Smooth muscle cell (in vitro differentiated cells): ENCODE measurements at regions not wholly inside any gene's neighbourhood (a gene's known extent, or its start where the extent isn't known, plus 50 kb on each side); places are given as distances from the start of the nearest gene placed in this dataset.

ENCODE experiments used
- DNase-seq: peaks from one replicate; lab custom pipeline; 2025; ENCODE audit not compliant: unreplicated experiment; lab: John Stamatoyannopoulos, UW
- H2AFZ ChIP-seq: fragments of 200-600 bp; sonication (generic); 2 replicates; pipeline ENCODE4 v1.6.0; 2016; ENCODE audit warnings: antibody characterized with exemption, low read depth, mild to moderate bottlenecking
- H3F3A ChIP-seq: fragments of 200-600 bp; sonication (generic); 2 replicates; pipeline ENCODE4 v1.6.0; 2017; ENCODE audit warnings: antibody characterized with exemption, low read depth
- H3K27ac ChIP-seq: fragments of 200-600 bp; sonication (generic); 2 replicates; pipeline ENCODE4 v1.5.1; 2016; ENCODE audit warnings: low read depth, mild to moderate bottlenecking
- H3K27me3 ChIP-seq: fragments of 200-600 bp; sonication (generic); 2 replicates; pipeline ENCODE4 v1.6.1; 2016; ENCODE audit warnings: low read depth, mild to moderate bottlenecking
- H3K36me3 ChIP-seq: fragments of 200-600 bp; sonication (generic); 2 replicates; pipeline ENCODE4 v1.5.1; 2016; ENCODE audit warnings: low read depth
- H3K4me1 ChIP-seq: fragments of 200-600 bp; sonication (generic); 2 replicates; pipeline ENCODE4 v1.5.1; 2016; ENCODE audit warnings: low read depth
- H3K4me2 ChIP-seq: fragments of 200-600 bp; sonication (generic); 2 replicates; pipeline ENCODE4 v1.6.0; 2016; ENCODE audit warnings: mild to moderate bottlenecking
- H3K4me3 ChIP-seq: fragments of 200-600 bp; sonication (generic); 2 replicates; pipeline ENCODE4 v1.5.1; 2016; ENCODE audit warnings: mild to moderate bottlenecking
- H3K79me2 ChIP-seq: fragments of 200-600 bp; sonication (generic); 2 replicates; pipeline ENCODE4 v1.6.0; 2016; ENCODE audit warnings: low read depth, mild to moderate bottlenecking
- H3K9ac ChIP-seq: fragments of 200-600 bp; sonication (generic); 2 replicates; pipeline ENCODE4 v1.6.0; 2016; ENCODE audit warnings: low read depth
- H3K9me3 ChIP-seq: fragments of 200-600 bp; sonication (generic); replicated peaks from 2 replicates; pipeline ENCODE4 v1.5.1; 2016; ENCODE audit warnings: low read depth
- H4K20me1 ChIP-seq: fragments of 200-600 bp; sonication (generic); 2 replicates; pipeline ENCODE4 v1.6.0; 2016; ENCODE audit warnings: low read depth
- CTCF ChIP-seq: fragments of 200-600 bp; sonication (generic); IDR thresholded peaks from 2 replicates; pipeline ENCODE4 v1.5.1; 2017; ENCODE audit warnings: borderline replicate concordance, mild to moderate bottlenecking, antibody characterized with exemption; ENCODE audit not compliant: insufficient read depth, poor library complexity, severe bottlenecking
- WGBS: methylation state at CpG from one replicate; pipeline ENCODE4 v1.1.7; 2016; ENCODE audit warnings: low lambda C conversion rate; 5-methylcytosine and 5-hydroxymethylcytosine counted together

GRCh38 chr13:85170372-85170771 lies 628.8 kb downstream of the SLITRK6 start:
- Histone ChIP-seq H3K79me2 (no peaks in the 10 kb centered on the region), H3K36me3 (no peaks in the 10 kb centered on the region), H3K4me1 (no peaks in the 10 kb centered on the region), H3K9ac (no peak overlapping the region), H3K4me3 (no peak overlapping the region), H3K27ac (no peak overlapping the region), H2AFZ (no peak overlapping the region), H3K9me3 (no peaks in the 10 kb centered on the region), H3F3A (no peaks in the 10 kb centered on the region), H3K27me3 (no peaks in the 10 kb centered on the region), H3K4me2 (no peak overlapping the region), H4K20me1 (no peaks in the 10 kb centered on the region)
- WGBS = 66% methylated on average over 1 of the region's 1 CpG
- DNase-seq = no peak
- TF ChIP-seq CTCF = no peak

GRCh38 chr13:85166891-85167290 lies 632.3 kb downstream of the SLITRK6 start:
- 84% methylated on average over 1 of the region's 1 CpG for WGBS
- Histone ChIP-seq H3K4me2 (no peak overlapping the region), H3F3A (no peaks in the 10 kb centered on the region), H3K9me3 (peaks cover 6% of the 10 kb centered on the region), H3K79me2 (no peaks in the 10 kb centered on the region), H3K4me3 (no peak overlapping the region), H2AFZ (no peak overlapping the region), H3K4me1 (no peaks in the 10 kb centered on the region), H3K36me3 (no peaks in the 10 kb centered on the region), H3K9ac (no peak overlapping the region), H4K20me1 (no peaks in the 10 kb centered on the region), H3K27ac (no peak overlapping the region), H3K27me3 (no peaks in the 10 kb centered on the region)
- no peak for TF ChIP-seq CTCF
- DNase-seq = no peak

- H3K4me3 ChIP-seq = no peak overlapping the region
- no peaks in the 10 kb centered on the region for H3F3A ChIP-seq
- WGBS = 90% methylated on average over 2 of the region's 2 CpGs
- H3K27ac ChIP-seq = no peak overlapping the region
- H3K36me3 ChIP-seq = no peaks in the 10 kb centered on the region
- no peak overlapping the region for H2AFZ ChIP-seq
- H3K9ac ChIP-seq = no peak overlapping the region
- peaks cover 6% of the 10 kb centered on the region for H3K9me3 ChIP-seq
- H3K4me1 ChIP-seq = no peaks in the 10 kb centered on the region
- H3K4me2 ChIP-seq = no peak overlapping the region
- H3K79me2 ChIP-seq = no peaks in the 10 kb centered on the region
- TF ChIP-seq CTCF = no peak
- H4K20me1 ChIP-seq = no peaks in the 10 kb centered on the region
- no peaks in the 10 kb centered on the region for H3K27me3 ChIP-seq
- DNase-seq = no peak
Measured at GRCh38 chr13:85163063-85163462, 636.2 kb downstream of the SLITRK6 start.

- no peak overlapping the region for H2AFZ ChIP-seq
- DNase-seq = no peak
- no peaks in the 10 kb centered on the region for H3K79me2 ChIP-seq
- no peak overlapping the region for H3K4me2 ChIP-seq
- H3K4me1 ChIP-seq = peaks cover 14% of the 10 kb centered on the region
- H3K27ac ChIP-seq = no peak overlapping the region
- no peak for TF ChIP-seq CTCF
- 72% methylated on average over 4 of the region's 4 CpGs for WGBS
- no peaks in the 10 kb centered on the region for H4K20me1 ChIP-seq
- H3K9me3 ChIP-seq = no peaks in the 10 kb centered on the region
- H3F3A ChIP-seq = no peaks in the 10 kb centered on the region
- no peak overlapping the region for H3K4me3 ChIP-seq
- no peaks in the 10 kb centered on the region for H3K36me3 ChIP-seq
- H3K9ac ChIP-seq = no peak overlapping the region
- no peaks in the 10 kb centered on the region for H3K27me3 ChIP-seq
Measured at GRCh38 chr13:85148009-85148408, 651.2 kb downstream of the SLITRK6 start.
